Activated T-cell treated with anti-CD3 and anti-CD28 coated beads, Interleukin-2, amount 50 U/mL, for 4 hours (primary cell): ENCODE measurements at regions not wholly inside any gene's neighbourhood (a gene's known extent, or its start where the extent isn't known, plus 50 kb on each side); places are given as distances from the start of the nearest gene placed in this dataset.

ENCODE experiments used
- ATAC-seq, 2 donors: fragments of 200-7000 bp; cut with Tn5 transposase; one replicate each; pipeline ENCODE4 v1.10.0; 2021
- DNase-seq: peaks from one replicate; pipeline ENCODE4 v3.0.0-alpha.2; 2020
- H3K27me3 Mint-ChIP-seq: one replicate; pipeline ENCODE4 v1.8.0; 2021; ENCODE audit warnings: low read depth, mixed read lengths
- H3K36me3 Mint-ChIP-seq: one replicate; pipeline ENCODE4 v1.8.0; 2022; ENCODE audit warnings: mixed read lengths; ENCODE audit not compliant: insufficient read depth
- H3K4me1 Mint-ChIP-seq: one replicate; pipeline ENCODE4 v1.8.0; 2021; ENCODE audit warnings: low read depth, mixed read lengths
- H3K4me3 Mint-ChIP-seq: one replicate; pipeline ENCODE4 v1.8.0; 2021; ENCODE audit warnings: mild to moderate bottlenecking, moderate library complexity, mixed read lengths
- H3K9me3 Mint-ChIP-seq: one replicate; pipeline ENCODE4 v1.8.0; 2021; ENCODE audit warnings: mixed read lengths

DNA sequence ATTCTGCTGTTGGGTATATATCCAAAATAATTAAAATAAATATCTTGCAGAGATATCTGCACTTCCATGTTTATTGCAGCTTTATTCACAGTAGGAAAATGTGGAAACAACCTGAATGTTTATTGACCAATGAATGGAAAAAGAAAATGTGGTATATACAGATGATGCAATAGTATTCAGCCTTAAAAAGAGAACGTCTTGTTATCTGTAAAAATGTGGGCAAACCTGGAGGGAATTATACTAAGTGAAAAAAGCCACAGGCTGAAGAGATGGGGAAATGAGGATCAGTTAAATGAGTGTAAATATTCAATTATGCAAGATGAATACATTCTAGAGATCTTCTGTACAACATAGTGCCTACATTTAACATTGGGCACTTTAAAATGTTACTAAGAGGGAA is 766.1 kb upstream of the IGFBP3 start:
- no peak for DNase-seq
- H3K4me1 Mint-ChIP-seq = no peaks in the 10 kb centered on the region

DNA sequence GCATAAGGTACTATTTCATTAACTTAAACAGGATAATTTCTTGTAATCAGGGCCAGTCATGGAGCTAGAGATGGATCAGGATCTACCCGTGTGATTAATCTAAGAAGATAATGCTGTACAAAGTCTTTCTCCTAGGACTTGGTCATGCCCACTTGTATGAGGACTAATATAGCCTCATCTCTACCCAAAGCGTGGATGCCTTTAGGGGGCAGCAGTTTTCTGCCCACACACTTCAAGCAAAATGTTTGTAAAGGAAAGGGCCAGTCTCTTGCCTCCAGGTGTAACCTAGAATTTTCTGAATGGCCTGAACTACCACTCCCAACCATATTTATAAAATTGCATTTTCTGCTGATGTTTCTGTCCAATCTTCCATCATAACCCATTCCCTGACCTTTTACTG is 764.0 kb upstream of the IGFBP3 start:
- Mint-ChIP-seq H3K27me3 (no peaks in the 10 kb centered on the region), H3K9me3 (peaks cover 16% of the 10 kb centered on the region), H3K4me1 (no peaks in the 10 kb centered on the region), H3K4me3 (no peak overlapping the region), H3K36me3 (no peaks in the 10 kb centered on the region)
- DNase-seq (no peak), ATAC-seq (no peak)

More for the DNA sequence above, 766.1 kb upstream of the IGFBP3 start:
- Mint-ChIP-seq H3K36me3 (no peaks in the 10 kb centered on the region), H3K4me3 (no peak overlapping the region), H3K9me3 (peaks cover 10% of the 10 kb centered on the region), H3K27me3 (no peaks in the 10 kb centered on the region)
- ATAC-seq = no peak

DNA sequence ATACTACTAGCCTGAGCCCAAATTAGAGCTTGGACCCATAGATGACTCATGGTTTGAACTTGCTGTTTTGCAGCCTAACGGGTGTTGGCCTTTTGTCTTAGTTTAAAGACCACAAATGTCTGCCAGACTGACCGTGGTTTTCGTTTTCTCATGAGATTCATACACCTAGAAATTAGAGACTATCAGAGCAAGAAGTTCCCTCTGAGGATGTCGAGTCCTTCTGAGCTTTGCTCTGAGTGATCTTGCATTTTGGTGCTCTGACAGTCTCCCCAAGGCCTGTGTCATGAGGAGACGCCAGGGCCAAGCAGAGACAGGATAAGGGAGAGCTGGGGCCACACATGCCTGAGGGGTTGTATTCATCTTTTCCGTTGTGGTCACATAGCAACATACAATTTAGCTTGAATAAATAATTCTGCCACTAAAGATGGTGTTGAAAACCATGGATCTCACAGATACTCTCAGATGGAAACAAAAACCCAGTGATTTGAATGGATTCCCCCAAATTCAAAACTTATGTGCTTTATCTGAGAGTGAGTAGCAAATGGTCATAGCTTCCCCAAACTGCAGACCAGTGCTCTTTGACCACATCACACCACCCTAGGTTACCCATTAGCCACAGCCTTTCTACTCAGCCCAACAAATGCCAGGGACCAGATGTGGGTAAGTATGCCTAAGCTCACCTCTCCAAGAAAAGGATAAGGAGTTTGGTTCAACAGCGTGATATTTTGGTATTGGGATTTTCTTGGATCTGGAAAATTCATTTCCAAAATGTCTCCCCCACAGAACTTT is 762.0 kb upstream of the IGFBP3 start:
- Mint-ChIP-seq H3K27me3 (no peaks in the 10 kb centered on the region), H3K4me3 (no peak overlapping the region), H3K36me3 (no peaks in the 10 kb centered on the region), H3K9me3 (peaks cover 16% of the 10 kb centered on the region), H3K4me1 (no peaks in the 10 kb centered on the region)
- no peak for DNase-seq
- no peak for ATAC-seq

DNA sequence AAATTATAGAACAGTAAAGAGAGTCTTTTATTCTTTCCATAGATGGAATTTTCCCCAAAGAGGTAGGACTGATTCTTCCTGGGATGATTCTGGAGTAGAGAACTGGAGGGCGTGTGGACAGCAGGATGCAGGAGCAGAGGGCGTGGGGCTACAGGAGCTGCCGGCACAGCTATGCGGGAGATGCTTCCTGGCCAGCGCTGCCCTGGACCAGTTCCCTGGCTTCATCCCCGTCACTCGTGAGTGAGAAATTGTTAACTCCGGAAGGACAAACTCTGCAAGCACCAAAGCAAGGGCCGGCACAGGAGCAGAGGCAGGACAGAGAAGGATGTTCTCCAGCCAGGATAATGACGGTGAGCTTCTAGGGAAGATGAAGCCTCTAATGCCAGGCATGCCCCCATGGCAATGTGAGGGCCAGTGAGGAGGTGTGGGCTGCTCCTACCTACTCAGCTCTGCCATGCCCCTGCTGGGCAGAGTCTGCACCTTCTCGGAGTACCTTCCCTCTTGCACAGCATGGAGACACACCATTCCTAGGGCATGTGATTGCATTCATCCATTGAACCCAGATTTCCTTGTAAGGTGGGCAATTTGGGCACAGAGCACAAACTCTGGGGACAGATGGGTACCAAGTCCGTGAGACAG is 760.9 kb upstream of the IGFBP3 start:
- DNase-seq = no peak
- Mint-ChIP-seq H3K27me3 (no peaks in the 10 kb centered on the region), H3K36me3 (no peaks in the 10 kb centered on the region), H3K4me3 (no peak overlapping the region), H3K4me1 (no peaks in the 10 kb centered on the region), H3K9me3 (peaks cover 9% of the 10 kb centered on the region)
- no peak for ATAC-seq

DNA sequence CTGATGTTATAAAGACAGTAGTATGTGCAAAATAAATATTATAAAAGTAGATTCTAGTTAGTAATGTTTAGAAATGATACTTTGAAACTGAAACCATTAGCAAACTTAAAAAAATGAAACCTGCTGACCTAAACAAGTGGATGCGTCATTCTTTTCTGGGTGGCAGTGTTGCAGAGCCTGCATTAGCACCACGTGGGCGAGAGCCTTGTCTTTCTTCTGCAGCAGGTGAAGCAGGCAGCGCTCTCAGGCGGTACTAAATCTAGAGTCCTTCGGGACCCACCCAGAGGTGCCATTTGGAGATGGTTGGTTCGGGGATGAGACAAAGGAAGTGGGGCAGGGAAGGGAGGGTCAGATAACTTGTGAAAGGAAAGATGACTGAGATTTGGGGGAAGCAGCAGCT is 759.1 kb upstream of the IGFBP3 start:
- peaks cover 6% of the 10 kb centered on the region for H3K9me3 Mint-ChIP-seq
- H3K36me3 Mint-ChIP-seq = no peaks in the 10 kb centered on the region
- no peaks in the 10 kb centered on the region for H3K4me1 Mint-ChIP-seq
- no peaks in the 10 kb centered on the region for H3K27me3 Mint-ChIP-seq
- ATAC-seq (no peak), DNase-seq (no peak)
- no peak overlapping the region for H3K4me3 Mint-ChIP-seq

DNA sequence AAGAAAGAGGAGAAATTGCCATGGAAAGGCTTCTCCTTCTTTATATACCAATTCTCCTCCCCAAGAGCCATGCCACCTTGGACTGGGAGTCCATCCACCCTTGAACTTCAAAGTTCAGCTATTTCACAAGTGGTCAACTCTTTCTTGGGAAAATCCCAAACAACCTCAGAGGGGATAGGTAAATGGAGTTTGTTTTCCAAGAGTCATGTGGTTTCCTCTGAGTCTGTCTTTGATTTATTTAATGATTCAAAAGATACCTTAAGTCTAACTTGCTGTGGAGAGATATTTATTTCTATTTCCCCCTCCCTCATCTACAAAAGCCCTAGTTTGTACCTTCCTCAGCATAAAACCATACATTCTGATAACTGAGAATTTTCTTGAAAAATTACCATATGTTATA is 758.6 kb upstream of the IGFBP3 start:
- ATAC-seq (no peak), DNase-seq (no peak)
- H3K4me3 Mint-ChIP-seq = no peak overlapping the region
- no peaks in the 10 kb centered on the region for H3K27me3 Mint-ChIP-seq
- H3K4me1 Mint-ChIP-seq = no peaks in the 10 kb centered on the region
- H3K36me3 Mint-ChIP-seq = no peaks in the 10 kb centered on the region
- H3K9me3 Mint-ChIP-seq = peaks cover 6% of the 10 kb centered on the region

DNA sequence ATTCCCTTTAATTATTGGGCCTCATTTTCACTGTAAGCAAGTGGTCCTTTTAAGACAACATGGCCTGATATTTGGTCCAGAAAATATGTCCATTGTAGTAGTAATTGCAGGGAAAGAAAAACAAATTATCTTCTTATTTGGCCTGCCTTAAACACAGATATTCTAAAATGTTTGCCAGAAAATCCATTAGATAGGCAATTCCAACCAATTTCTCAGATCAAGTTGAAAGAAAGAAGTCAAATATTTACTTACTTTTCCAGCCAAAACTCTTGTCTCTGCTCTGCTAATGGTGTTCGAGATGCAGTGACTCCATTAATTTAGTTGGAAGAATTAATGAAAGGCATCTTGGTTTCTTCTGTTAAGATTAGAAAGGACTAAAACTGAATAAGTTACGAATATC is 757.3 kb upstream of the IGFBP3 start:
- H3K27me3 Mint-ChIP-seq = no peaks in the 10 kb centered on the region
- no peaks in the 10 kb centered on the region for H3K4me1 Mint-ChIP-seq
- no peaks in the 10 kb centered on the region for H3K36me3 Mint-ChIP-seq
- H3K4me3 Mint-ChIP-seq = no peak overlapping the region
- no peak for ATAC-seq
- no peak for DNase-seq
- H3K9me3 Mint-ChIP-seq = peaks cover 6% of the 10 kb centered on the region

DNA sequence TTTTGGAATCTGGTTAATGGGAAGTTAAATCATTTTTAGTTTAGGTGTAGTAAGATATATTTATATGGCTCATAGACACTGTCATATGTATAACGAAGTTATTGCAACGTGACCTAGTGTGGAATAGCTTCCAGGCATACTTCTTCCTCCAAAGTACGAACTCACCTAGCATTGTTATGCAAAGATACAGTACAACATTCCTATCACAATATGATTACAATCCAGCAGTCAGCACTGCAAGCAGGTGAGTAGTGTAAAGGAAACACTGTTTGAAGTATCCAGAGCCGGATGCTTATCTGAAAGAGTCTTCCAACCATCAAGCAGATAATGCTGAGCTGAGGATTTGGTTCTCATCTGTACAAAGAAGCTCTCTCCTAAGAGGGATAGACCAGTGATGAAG is 754.4 kb upstream of the IGFBP3 start:
- no peak for DNase-seq
- Mint-ChIP-seq H3K4me1 (no peaks in the 10 kb centered on the region), H3K36me3 (no peaks in the 10 kb centered on the region), H3K4me3 (no peak overlapping the region), H3K9me3 (no peaks in the 10 kb centered on the region), H3K27me3 (no peaks in the 10 kb centered on the region)
- no peak for ATAC-seq

DNA sequence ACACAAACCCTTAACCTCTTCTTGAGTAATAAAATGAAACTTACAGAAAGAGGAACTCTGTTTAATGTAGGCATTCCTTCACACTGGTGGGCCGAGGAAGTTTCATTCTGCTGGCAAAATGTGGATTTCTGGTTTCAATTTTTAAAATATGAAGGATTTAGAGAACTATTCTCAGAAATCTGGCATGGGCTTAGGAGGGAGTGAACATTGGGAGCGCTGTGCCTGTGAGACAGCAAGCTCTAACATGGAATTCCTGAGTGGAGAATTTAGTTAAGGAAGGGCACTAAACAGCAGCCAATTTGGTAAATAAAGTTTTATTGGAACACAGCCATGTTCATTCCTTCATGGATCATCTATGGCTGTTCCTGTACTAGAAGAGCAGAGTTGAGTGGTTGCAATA is 751.8 kb upstream of the IGFBP3 start:
- Mint-ChIP-seq H3K4me1 (no peaks in the 10 kb centered on the region), H3K27me3 (no peaks in the 10 kb centered on the region), H3K36me3 (no peaks in the 10 kb centered on the region), H3K4me3 (no peak overlapping the region), H3K9me3 (peaks cover 4% of the 10 kb centered on the region)
- DNase-seq (no peak), ATAC-seq (no peak)

DNA sequence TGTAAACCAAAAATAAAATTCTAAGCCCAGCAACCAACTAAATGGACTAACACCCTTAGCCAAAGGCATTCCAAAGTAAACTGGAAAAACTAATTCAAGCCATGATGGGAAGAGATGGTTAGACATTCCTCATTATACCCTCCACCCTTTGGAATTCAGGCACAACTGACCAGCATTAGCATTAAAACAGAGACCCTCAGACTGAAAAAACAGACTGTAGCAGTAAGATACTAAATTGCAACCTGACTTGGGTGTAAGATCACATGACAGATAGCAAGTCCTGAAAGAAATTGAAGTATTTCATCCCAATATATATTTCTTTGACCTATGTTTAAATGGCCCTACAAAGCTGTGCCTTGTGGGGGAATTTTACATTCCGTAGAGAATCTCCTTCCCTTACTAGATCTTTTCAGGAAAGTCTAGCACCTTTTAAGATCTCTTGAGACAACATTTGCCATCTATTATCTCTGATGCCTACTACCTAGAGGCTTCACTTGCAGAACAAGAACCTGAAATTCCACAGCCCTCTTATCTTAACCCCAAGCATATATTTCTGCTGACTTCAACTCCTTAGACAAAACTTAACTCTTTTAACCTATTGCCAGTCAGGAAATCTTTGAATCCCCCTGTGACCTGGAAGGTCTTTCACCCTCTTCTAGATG is 750.2 kb upstream of the IGFBP3 start:
- Mint-ChIP-seq H3K27me3 (no peaks in the 10 kb centered on the region), H3K4me3 (no peak overlapping the region), H3K36me3 (no peaks in the 10 kb centered on the region), H3K4me1 (no peaks in the 10 kb centered on the region), H3K9me3 (peaks cover 8% of the 10 kb centered on the region)
- ATAC-seq = no peak
- DNase-seq = no peak

DNA sequence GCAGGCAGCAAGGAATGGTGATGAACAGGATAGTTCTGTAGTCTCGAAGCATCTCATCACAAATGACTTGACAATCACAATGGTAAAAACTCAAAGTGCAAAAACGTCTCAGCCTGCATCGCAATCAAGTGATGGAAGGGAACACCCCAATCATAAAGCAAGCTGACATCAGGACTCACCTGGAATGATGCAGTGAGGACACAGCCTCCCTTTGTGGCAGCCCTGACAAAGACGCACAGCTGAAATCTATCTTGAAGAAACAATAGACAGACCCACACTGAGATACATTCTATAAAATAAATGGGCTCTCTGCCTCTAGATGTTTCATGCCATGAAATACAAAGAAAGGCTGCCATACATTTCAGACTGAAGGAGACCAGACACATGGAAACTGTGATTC is 748.0 kb upstream of the IGFBP3 start:
- Mint-ChIP-seq H3K27me3 (no peaks in the 10 kb centered on the region), H3K4me1 (no peaks in the 10 kb centered on the region), H3K4me3 (no peak overlapping the region), H3K36me3 (no peaks in the 10 kb centered on the region), H3K9me3 (peaks cover 8% of the 10 kb centered on the region)
- no peak for ATAC-seq
- DNase-seq = no peak

DNA sequence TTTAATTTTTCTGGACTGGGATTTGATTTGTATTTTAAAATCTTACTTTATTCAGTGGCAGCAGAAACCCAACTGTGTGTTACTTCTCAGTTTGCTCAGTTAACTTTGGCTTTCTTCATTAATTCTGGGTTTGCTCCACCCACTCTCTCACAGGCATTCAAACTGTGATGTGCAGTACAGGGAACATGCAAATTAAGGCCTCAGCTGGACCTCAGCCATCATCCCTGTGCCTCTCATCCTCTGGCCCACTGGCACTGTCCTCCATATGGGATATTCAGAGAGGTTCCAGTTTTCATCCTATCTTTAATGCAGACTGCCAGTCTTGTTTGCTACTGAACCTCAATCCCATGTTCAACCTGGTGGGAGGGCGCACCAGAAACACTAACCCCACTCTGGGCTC is 743.4 kb upstream of the IGFBP3 start:
- Mint-ChIP-seq H3K27me3 (no peaks in the 10 kb centered on the region), H3K4me1 (no peaks in the 10 kb centered on the region), H3K9me3 (peaks cover 4% of the 10 kb centered on the region), H3K36me3 (no peaks in the 10 kb centered on the region), H3K4me3 (no peak overlapping the region)
- DNase-seq (no peak), ATAC-seq (no peak)

DNA sequence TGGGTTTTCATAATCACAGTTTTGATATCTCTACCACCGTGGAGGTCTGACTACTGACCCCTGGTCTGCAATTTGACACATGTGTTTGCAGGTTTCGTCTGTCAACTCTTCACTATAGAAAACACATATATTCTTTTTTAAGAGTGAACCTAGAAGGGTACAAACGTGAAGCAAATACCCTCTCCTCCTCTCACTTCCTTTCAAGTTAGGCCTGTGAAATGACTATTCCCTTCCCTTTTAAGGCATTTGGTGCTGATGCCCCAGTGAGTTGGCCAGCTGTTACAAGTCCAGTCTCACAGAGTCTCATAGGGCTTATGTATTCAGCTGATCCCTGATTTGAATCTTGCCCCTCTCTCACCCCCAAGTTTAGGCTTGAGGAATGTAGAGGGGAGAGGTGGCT is 742.0 kb upstream of the IGFBP3 start:
- ATAC-seq = no peak
- no peaks in the 10 kb centered on the region for H3K27me3 Mint-ChIP-seq
- H3K4me1 Mint-ChIP-seq = no peaks in the 10 kb centered on the region
- peaks cover 9% of the 10 kb centered on the region for H3K9me3 Mint-ChIP-seq
- DNase-seq = no peak
- H3K36me3 Mint-ChIP-seq = no peaks in the 10 kb centered on the region
- H3K4me3 Mint-ChIP-seq = no peak overlapping the region

DNA sequence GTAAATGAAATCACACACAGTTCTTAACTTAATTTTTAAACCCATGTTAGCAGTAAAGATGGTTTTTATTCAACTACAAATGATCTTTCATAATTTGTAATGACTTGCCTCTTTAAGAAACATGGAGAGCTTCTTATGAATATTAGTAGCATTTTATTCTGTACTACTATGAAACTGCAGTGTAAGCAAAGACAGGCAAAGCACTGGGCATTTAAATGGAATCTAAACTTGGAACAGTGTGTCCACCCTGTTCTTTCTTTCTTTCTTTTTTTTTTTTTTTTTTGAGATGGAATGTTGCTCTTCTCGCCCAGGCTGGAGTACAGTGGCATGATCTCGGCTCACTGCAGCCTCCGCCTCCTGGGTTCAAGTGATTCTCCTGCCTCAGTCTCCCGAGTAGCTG is 740.4 kb upstream of the IGFBP3 start:
- Mint-ChIP-seq H3K9me3 (peaks cover 5% of the 10 kb centered on the region), H3K27me3 (no peaks in the 10 kb centered on the region), H3K4me1 (no peaks in the 10 kb centered on the region), H3K36me3 (no peaks in the 10 kb centered on the region), H3K4me3 (no peak overlapping the region)
- ATAC-seq = no peak
- DNase-seq = no peak

DNA sequence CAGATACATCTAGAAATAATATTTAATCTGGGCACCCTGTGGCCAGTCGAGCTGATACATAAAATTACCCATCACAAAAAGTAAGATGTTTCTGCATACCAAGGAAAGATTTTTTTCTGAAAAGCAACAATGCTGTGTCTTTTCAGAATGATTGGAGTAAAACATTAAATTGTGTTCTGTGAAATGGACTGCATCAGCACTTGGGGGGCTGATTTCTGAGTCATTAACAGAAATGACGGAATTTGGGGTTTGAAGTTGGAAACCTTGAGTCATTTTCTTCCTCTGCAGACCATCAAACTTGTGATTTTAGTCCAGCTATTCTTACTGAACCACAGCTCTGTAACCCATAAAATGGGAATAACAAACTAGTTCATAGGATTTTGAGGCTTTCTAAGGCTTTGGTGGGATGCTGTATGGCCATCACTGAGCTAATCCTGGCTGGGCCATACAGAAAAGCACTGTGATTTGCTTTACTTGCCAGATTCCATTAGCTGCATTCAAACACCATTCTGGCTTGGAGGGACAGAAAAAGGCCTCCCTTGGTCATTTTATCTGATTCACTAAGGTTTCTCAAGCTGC is 739.4 kb upstream of the IGFBP3 start:
- H3K27me3 Mint-ChIP-seq = no peaks in the 10 kb centered on the region
- peaks cover 10% of the 10 kb centered on the region for H3K9me3 Mint-ChIP-seq
- H3K36me3 Mint-ChIP-seq = no peaks in the 10 kb centered on the region
- H3K4me3 Mint-ChIP-seq = no peak overlapping the region
- no peaks in the 10 kb centered on the region for H3K4me1 Mint-ChIP-seq
- ATAC-seq = no peak
- DNase-seq = no peak
